ENCODE measurements at regions not wholly inside any gene's neighbourhood (a gene's known extent, or its start where the extent isn't known, plus 50 kb on each side); places are given as distances from the start of the nearest gene placed in this dataset.

DNA sequence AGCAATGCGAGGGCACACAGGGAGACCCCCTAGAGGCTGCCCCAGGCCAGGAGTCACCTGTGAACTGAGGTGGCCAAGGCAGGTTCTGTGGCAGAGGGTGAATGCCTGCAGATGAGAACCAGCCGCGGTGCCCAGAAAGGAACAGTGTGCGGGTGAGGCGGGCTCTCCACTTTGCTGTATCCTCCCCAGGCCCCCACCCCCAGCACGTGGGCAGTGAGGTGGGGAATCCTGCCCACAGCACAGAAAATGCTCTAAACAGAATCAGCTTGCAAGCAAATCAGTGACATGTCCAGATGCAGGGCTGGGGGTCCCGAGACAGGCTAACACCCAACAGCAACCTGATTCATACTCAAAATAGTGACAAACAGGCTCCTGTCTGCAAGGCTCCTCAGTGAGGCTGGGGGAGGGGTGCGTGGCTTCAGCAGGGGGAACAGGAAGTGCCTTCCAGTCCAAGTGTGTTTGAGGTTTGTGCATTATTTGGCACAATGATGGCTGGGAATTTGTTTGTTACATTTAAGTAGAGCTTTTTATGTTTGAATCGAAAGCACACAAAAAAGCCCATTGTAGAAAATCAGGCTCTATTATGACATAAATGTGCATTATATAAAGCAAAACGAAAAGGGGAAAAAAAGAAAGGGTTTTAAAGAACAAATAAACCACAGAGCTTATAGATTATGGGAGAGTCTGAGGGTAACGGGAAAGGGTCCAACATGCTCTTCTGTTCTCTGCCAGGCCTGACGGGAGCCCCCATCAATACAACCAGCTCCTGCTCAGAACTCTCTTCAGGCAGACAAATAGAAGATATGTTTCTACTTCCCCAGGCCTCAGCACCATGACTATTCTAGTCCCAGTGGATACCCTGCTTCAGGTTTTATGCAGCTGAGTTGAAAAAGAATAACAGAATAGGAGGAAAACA is 201.3 kb downstream of the HSD17B3 start:
- TF ChIP-seq, protein P1, sequence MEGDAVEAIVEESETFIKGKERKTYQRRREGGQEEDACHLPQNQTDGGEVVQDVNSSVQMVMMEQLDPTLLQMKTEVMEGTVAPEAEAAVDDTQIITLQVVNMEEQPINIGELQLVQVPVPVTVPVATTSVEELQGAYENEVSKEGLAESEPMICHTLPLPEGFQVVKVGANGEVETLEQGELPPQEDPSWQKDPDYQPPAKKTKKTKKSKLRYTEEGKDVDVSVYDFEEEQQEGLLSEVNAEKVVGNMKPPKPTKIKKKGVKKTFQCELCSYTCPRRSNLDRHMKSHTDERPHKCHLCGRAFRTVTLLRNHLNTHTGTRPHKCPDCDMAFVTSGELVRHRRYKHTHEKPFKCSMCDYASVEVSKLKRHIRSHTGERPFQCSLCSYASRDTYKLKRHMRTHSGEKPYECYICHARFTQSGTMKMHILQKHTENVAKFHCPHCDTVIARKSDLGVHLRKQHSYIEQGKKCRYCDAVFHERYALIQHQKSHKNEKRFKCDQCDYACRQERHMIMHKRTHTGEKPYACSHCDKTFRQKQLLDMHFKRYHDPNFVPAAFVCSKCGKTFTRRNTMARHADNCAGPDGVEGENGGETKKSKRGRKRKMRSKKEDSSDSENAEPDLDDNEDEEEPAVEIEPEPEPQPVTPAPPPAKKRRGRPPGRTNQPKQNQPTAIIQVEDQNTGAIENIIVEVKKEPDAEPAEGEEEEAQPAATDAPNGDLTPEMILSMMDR (conservative IDR thresholded peaks at IDR 0.05 in 1 of 2, IDR thresholded peaks at IDR 0.05 in 1 of 2; ENCODE audit: low read depth in 1 of 2, low read length in 2 of 2): no peak
- no peak for TF ChIP-seq EZH2 (IDR thresholded peaks at IDR 0.05; ENCODE audit: low read length, missing control alignments)
